CD4-positive, alpha-beta T cell treated with Interleukin-15 for 1 hour (primary cell): ENCODE measurements at regions not wholly inside any gene's neighbourhood (a gene's known extent, or its start where the extent isn't known, plus 50 kb on each side); places are given as distances from the start of the nearest gene placed in this dataset.

Experiments
- DNase-seq: peaks from one replicate; pipeline ENCODE4 v3.0.0-alpha.2; 2020

DNA sequence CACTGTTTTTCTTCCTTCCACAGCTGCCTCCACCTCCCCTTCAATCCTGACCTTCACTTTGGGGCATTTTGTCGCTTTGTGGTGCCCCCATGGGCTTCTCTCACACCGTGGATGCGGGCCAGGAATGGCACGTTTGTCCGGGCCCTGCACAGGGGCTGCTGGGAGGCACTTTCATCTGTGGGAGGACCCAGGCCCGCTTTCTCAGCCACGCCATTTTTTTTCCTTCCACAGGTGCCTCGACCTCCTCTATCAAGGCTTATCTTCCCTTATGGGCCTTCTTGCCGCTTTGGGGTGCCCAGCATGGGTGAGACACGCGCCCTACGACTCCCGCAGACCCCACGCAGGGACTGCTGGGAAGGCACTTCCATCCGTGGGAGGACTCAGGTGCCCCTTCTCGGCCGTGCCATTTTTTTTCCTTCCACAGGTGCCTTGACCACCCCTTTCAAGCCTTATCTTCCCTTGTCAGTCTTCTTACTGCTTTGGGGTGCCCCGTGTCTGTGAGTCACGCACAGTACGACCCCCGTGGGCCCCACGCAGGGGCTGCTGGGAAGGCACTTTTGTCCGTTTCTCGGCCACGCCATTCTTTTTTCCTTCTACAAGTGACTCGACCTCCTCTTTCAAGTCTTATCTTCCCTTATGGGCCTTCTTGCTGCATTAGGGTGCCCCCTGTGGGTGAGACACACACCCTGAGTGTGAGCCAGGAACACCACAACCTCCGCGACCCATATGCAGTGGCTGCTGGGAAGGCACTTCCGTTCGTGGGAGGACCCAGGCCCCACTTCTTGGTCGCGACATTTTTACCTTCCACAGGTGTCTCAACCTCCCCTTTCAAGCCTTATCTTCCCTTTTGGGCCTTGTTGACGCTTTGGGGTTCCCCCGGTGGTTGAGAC, 270.7 kb downstream of the ALG10 start:
- no peak for DNase-seq

GRCh38 chr12:34294137-34294536, 271.8 kb downstream of the ALG10 start:
- no peak for DNase-seq

GRCh38 chr12:34294671-34295365, 272.5 kb downstream of the ALG10 start:
- DNase-seq, result no peak

DNA sequence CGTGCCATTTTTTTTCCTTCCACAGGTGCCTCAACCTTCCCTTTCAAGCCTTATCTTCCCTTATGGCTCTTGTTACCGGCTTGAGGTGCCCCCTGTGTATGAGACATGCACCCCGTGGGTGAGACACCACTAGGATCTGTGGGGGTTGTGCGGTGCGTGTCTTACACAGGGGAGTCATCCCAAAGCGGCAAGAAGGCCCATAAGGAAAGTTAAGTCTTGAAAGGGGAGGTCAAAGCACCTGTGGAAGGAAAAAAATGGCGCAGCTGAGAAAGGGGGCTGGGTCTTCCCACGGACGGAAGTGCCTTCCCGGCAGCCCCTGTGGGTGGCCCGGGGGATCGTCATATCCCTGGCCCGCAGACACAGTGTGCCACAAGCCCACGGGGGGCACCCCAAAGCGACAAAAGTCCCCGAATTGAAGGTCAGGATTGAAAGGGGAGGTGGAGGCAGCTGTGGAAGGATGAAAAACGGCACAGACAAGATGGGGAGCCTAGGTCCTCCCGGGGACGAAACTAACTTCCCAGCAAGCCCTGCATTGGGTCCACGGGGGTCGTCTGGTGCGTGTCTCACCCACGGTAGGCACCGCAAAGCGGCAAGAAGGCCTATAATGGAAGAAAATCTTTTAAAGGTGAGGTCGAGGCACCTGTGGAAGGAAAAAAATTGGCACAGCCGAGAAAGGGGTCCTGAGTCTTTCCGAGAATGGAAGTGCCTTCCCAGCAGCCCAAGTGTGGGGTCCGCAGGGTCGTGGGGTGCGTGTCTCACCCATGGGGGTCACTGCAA, 273.3 kb downstream of the ALG10 start:
- DNase-seq, result no peak

- peak; percentile 10 for DNase-seq
Measured at GRCh38 chr12:34296143-34297041, 274.1 kb downstream of the ALG10 start.

DNA sequence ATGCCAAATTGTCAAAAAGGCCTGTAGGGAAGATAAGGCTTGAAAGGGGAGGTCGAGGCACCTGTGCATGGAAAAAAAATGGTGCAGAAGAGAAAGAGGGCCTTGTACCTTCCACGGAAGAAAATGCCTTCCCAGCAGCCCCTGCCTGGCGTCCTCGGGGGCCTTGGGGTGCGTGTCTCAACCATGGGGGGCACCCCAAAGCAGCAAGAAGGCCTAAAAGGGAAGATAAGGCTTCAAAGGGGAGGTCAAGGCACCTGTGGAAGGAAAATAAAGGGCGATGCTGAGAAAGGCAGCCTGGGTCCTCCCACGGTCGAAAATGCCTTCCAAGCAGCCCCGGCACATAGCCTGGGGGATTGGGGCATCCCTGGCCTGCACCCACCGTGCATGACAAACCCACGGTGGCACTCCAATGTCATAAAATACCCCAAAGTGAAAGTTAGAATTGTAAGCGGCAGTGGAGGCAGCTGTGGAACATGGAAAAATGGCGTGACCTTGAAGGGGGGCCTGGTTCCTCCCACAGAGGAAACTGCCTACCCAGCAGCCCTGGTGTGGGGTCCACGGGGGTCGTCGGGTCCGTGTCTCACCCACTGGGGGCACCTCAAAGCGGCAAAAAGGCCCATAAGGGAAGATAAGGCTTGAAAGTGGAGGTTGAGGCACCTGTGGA, 275.0 kb downstream of the ALG10 start:
- DNase-seq, result peak; percentile 13

DNA sequence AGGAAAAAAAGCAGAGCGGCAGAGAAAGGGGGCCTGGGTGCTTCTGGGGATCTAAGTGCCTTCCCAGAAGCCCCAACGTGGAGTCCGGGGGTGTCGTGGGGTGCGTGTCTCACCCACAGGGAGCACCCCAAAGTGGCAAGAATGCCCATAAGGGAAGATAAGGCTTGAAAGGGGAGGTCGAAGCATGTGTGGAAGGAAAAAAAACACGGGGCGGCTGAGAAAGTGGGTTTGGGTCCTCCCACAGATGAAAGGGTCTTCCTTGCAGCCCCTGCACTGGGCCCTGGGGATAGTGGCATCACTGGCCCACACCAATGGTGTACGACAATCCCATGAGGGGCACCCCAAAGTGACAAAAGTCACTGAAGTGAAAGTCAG, 275.5 kb downstream of the ALG10 start:
- DNase-seq, result peak; percentile 2

DNA sequence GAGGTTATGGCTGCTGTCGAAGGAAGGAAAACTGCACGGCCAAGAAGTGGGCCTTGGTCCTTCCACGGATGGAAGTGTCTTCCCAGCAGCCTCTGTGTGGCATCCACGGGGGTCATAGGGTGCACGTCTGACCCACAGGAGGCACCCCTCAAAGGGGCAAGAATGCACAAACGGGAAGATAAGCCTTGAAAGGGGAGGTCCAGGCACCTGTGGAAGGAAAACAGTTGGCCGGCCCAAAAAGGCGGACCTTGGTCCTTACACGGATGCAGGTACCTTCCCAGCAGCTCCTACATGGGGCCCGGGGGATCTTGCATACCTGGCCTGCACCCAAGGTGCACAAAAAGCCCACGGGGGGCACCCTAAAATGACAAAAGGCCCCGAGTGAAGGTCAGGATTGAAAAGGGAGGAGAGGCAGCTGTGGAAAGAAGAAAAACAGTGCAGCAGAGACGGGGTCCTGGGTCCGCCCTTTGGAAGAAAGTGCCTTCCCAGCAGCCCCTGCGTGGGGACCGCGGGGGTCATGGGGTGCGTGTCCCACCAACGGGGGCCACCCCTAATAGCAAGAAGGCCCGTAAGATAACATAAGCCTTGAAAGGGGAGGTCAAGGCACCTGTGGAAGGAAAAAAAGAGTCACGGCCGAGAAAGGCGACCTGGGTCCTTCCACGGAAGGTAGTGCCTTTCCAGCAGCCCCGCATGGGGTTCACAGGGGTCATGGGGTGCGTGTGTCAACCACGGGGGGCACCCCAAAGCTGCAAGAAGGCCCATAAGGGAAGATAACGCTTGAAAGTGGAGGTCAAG, 276.1 kb downstream of the ALG10 start:
- peak; percentile 14 for DNase-seq

DNA sequence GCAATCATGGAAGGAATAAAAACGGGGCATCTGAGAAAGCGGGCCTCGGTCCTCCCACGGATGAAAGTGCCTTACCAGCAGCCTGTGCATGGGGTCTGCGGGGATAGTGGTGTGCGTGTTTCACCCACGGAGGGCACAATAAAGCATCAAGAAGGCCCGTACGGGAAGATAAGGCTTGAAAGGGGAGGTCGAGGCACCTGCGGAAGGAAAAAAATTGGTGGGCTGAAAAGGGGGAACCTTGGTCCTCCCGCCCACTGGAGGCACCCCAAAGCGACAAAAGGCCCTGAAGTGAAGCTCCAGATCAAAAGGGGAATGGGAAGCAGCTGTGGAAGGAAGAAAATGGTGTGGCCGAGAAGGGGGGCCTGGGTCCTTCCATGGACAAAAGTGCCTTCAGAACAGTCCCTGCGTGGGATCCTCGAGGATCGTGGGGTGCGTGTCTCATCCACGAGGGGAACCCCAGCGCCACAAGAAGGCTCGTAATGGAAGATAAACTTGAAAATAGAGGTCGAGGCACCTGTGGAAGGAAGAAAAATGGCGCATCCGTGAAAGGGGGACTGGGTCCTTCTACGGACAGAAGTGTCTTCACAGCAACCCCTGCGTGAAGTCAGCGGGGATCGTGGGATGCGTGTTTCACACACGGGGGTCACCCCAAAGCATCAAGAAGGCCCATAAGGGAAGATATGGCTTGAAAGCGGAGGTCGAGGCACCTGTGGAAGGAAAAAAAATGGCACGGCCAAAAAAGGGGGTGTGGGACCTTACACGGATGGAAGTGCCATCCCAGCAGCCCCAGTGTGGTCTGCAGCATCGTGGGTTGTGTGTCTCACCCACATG, 276.9 kb downstream of the ALG10 start:
- peak; percentile 6 for DNase-seq

DNA sequence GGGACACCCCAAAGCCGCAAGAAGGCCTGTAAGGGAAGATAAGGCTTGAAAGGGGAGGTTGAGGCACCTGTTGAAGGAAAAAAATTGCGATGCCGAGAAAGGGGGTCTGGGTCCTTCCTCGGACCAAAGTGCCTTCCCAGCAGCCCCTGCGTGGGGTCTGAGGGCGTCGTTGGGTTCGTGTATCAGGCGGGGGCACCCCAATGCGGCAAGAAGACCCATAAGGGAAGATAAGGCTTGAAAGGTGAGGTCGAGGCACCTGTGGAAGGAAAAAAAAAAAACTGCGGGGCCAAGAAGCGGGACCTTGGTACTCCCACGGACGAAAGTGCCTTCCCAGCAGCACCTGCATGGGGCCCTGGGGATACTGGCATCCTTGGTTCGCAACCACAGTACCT, 277.5 kb downstream of the ALG10 start:
- no peak for DNase-seq

- DNase-seq, result peak; percentile 8
Measured at GRCh38 chr12:34300376-34301250, 278.3 kb downstream of the ALG10 start.

DNA sequence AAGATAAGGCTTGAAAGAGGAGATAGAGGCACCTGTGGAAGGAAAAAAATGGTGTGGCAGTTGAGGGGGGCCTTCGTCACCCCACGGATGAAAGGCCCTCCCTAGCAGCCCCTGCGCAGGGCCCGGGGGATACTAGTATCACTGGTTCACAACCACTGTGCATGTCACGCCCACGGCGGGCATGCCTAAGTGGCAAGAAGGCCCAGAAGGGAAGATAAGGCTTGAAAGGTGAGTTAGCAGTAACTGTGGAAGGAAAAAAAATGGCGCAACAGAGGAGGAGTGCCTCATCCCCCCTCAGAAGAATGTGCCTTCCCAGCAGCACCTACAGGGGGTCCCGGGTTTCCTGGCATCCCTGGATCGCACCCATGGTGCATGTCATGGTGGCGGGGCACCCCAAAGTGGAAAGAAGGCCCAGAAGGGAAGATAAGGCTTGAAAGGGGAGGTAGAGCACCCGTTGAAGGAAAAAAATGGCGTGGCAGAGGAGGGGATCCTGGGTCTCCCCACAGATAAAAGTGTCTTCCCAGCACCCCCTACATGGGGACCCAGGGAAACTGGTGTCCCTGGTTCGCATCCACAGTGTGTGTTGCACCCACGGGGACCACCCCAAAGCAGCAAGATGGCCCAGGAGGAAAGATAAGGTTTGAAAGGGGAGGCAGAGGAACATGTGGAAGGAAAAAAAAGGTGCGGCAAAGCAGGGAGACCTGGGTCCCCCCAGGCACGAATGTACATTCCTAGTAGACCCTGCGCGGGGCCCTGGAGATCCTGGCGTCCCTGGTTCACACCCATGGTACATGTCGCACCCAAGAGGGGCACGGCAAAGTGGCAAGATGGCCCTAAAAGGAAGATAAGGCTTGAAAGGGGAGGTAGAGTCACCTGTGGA, 279.2 kb downstream of the ALG10 start:
- peak; percentile 9 for DNase-seq

DNA sequence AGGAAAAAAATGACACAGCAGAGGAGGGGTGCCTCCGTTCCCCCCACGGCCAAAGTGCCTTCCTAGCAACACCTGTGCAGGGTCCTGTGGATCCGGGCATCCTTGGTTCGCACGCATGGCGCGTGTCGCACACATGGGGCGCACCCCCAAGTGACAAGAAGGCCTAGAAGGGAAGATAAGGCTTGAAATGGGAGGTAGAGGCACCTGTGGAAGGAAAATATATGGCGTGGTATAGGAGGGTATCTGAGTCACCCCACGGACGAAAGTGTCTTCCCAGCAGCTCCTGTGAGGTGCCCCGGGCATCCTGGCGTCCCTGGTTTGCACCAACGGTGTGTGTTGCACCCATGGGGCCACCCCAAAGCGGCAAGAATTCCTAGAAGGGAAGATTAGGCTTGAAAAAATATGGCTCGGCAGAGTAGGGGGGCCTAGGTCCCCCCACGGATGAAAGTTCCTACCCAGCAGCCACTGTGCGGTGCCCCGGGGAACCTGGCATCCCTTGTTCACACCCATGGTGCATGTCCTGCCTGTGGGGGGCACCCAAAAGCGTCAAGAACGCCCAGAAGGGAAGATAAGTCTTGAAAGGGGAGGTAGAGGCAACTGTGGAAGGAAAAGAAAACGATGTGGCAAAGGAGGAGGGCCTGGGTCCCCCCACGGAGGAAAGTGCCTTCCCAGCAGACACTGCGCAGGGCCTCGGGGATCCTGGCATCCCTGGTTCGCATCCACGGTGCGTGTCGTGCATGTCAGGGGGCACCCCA, 280.0 kb downstream of the ALG10 start:
- no peak for DNase-seq

GRCh38 chr12:34303091-34303870, 281.0 kb downstream of the ALG10 start:
- DNase-seq, result no peak

GRCh38 chr12:34304001-34304400, 281.7 kb downstream of the ALG10 start:
- no peak for DNase-seq

- no peak for DNase-seq
Measured at GRCh38 chr12:34304546-34304945, 282.2 kb downstream of the ALG10 start.
